ENCODE measurements at regions not wholly inside any gene's neighbourhood (a gene's known extent, or its start where the extent isn't known, plus 50 kb on each side); places are given as distances from the start of the nearest gene placed in this dataset.
"Not testable (repeated sequence)": the region's sequence is repeated elsewhere in the genome, so short reads cannot be mapped to it uniquely, and the experiment has no call there.

- no peak overlapping the region for H3K4me3 ChIP-seq (ENCODE audit: low read depth in 1 of 2, low read length in 2 of 2)
- no peak for TF ChIP-seq CTCF (IDR thresholded peaks at IDR 0.05; ENCODE audit: borderline replicate concordance, extremely low read depth, low read length, poor library complexity, severe bottlenecking)
- no peak for ATAC-seq (ENCODE audit: insufficient read depth, low read depth)
- H3K27me3 ChIP-seq (ENCODE audit: insufficient read depth, low read length, poor library complexity): no peaks in the 10 kb centered on the region
- no peak overlapping the region for H3K27ac ChIP-seq (ENCODE audit: low read length)
- DNase-seq: no peak
- H3K36me3 ChIP-seq (ENCODE audit: insufficient read depth, low read length): no peaks in the 10 kb centered on the region
- no peak overlapping the region for H2AFZ ChIP-seq (ENCODE audit: low read depth, low read length)
- no peaks in the 10 kb centered on the region for H3K79me2 ChIP-seq (ENCODE audit: insufficient read depth, low read length)
- H3K4me1 ChIP-seq (ENCODE audit: insufficient read depth, low read length): no peaks in the 10 kb centered on the region
- H3K9me3 ChIP-seq (ENCODE audit: insufficient read depth, low read length, severe bottlenecking): no peaks in the 10 kb centered on the region
- H4K20me1 ChIP-seq (ENCODE audit: insufficient read depth, low read length): no peaks in the 10 kb centered on the region
- no peak overlapping the region for H3K9ac ChIP-seq (ENCODE audit: low read depth, low read length)
- no peak overlapping the region for H3K4me2 ChIP-seq (ENCODE audit: insufficient read depth, low read length)
These were observed 347.6 kb upstream of the SULF2 start for GRCh38 chr20:48132834-48133233.

- ATAC-seq (ENCODE audit: insufficient read depth, low read depth) (no peak), DNase-seq (no peak)
- no peak for TF ChIP-seq CTCF (IDR thresholded peaks at IDR 0.05; ENCODE audit: borderline replicate concordance, extremely low read depth, low read length, poor library complexity, severe bottlenecking)
- no peak for TF ChIP-seq EZH2 (IDR thresholded peaks at IDR 0.05; ENCODE audit: borderline replicate concordance, low read depth, low read length, severe bottlenecking)
- Histone ChIP-seq H3K4me3 (ENCODE audit: low read depth in 1 of 2, low read length in 2 of 2) (no peak overlapping the region), H3K9me3 (ENCODE audit: insufficient read depth, low read length, severe bottlenecking) (no peaks in the 10 kb centered on the region), H4K20me1 (ENCODE audit: insufficient read depth, low read length) (no peaks in the 10 kb centered on the region), H2AFZ (ENCODE audit: low read depth, low read length) (no peak overlapping the region), H3K9ac (ENCODE audit: low read depth, low read length) (no peak overlapping the region), H3K36me3 (ENCODE audit: insufficient read depth, low read length) (no peaks in the 10 kb centered on the region), H3K27ac (ENCODE audit: low read length) (no peak overlapping the region), H3K4me2 (ENCODE audit: insufficient read depth, low read length) (no peak overlapping the region), H3K4me1 (ENCODE audit: insufficient read depth, low read length) (peaks cover 8% of the 10 kb centered on the region), H3K27me3 (ENCODE audit: insufficient read depth, low read length, poor library complexity) (no peaks in the 10 kb centered on the region), H3K79me2 (ENCODE audit: insufficient read depth, low read length) (no peaks in the 10 kb centered on the region)
These were observed 346.3 kb upstream of the SULF2 start for GRCh38 chr20:48131581-48131980.

DNA sequence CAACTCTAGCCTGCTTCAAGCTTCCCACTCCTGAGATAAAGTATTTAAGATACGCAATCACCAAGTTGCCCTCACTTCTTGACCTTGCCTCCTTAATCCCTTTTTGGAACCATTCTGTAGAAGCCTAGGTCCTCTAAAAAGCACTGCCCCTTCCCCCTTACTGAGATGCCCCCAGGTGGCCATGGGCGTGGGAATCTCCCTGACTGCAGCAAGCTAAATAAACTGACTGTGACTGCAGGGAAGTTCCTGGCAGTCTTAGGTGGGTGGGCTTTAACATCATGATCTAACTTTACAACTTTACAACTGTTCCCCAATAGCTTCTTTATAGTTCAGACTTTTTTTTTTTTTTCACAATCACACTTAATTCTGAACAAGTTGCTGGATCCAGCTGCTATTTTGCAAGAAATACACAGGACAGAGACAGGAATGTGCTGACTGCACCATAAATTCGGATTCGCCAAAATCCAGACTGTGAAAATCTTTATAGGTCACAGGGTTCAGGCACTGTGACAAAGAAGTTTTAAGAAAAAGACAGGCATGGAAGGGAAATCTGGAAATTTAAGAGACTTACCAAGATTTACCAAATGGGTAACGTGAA, 344.2 kb upstream of the SULF2 start:
- no peaks in the 10 kb centered on the region for H4K20me1 ChIP-seq (ENCODE audit: insufficient read depth, low read length)
- DNase-seq (no peak), ATAC-seq (ENCODE audit: insufficient read depth, low read depth) (no peak)
- H3K27ac ChIP-seq (ENCODE audit: low read length): no peak overlapping the region
- no peaks in the 10 kb centered on the region for H3K9me3 ChIP-seq (ENCODE audit: insufficient read depth, low read length, severe bottlenecking)
- H3K9ac ChIP-seq (ENCODE audit: low read depth, low read length): no peak overlapping the region
- no peak overlapping the region for H3K4me3 ChIP-seq (ENCODE audit: low read depth in 1 of 2, low read length in 2 of 2)
- no peaks in the 10 kb centered on the region for H3K27me3 ChIP-seq (ENCODE audit: insufficient read depth, low read length, poor library complexity)
- no peak overlapping the region for H3K4me2 ChIP-seq (ENCODE audit: insufficient read depth, low read length)
- no peak for TF ChIP-seq CTCF (IDR thresholded peaks at IDR 0.05; ENCODE audit: borderline replicate concordance, extremely low read depth, low read length, poor library complexity, severe bottlenecking)
- TF ChIP-seq EZH2 (IDR thresholded peaks at IDR 0.05; ENCODE audit: borderline replicate concordance, low read depth, low read length, severe bottlenecking): no peak
- H3K4me1 ChIP-seq (ENCODE audit: insufficient read depth, low read length): peaks cover 17% of the 10 kb centered on the region
- no peaks in the 10 kb centered on the region for H3K36me3 ChIP-seq (ENCODE audit: insufficient read depth, low read length)
- H2AFZ ChIP-seq (ENCODE audit: low read depth, low read length): no peak overlapping the region
- no peaks in the 10 kb centered on the region for H3K79me2 ChIP-seq (ENCODE audit: insufficient read depth, low read length)

- Histone ChIP-seq H3K27me3 (ENCODE audit: insufficient read depth, low read length, poor library complexity) (no peaks in the 10 kb centered on the region), H3K4me3 (ENCODE audit: low read depth in 1 of 2, low read length in 2 of 2) (no peak overlapping the region)
- TF ChIP-seq EZH2 (IDR thresholded peaks at IDR 0.05; ENCODE audit: borderline replicate concordance, low read depth, low read length, severe bottlenecking): no peak
- no peak for TF ChIP-seq CTCF (IDR thresholded peaks at IDR 0.05; ENCODE audit: borderline replicate concordance, extremely low read depth, low read length, poor library complexity, severe bottlenecking)
These were observed 343.2 kb upstream of the SULF2 start for GRCh38 chr20:48128436-48128835.

GRCh38 chr20:48127964-48128363, 342.7 kb upstream of the SULF2 start:
- DNase-seq; H3K4me2 ChIP-seq (ENCODE audit: insufficient read depth, low read length); ATAC-seq (ENCODE audit: insufficient read depth, low read depth); H3K9me3 ChIP-seq (ENCODE audit: insufficient read depth, low read length, severe bottlenecking); H4K20me1 ChIP-seq (ENCODE audit: insufficient read depth, low read length); H2AFZ ChIP-seq (ENCODE audit: low read depth, low read length); H3K27ac ChIP-seq (ENCODE audit: low read length); H3K36me3 ChIP-seq (ENCODE audit: insufficient read depth, low read length); H3K27me3 ChIP-seq (ENCODE audit: insufficient read depth, low read length, poor library complexity); H3K9ac ChIP-seq (ENCODE audit: low read depth, low read length); H3K4me3 ChIP-seq (ENCODE audit: low read depth in 1 of 2, low read length in 2 of 2); H3K79me2 ChIP-seq (ENCODE audit: insufficient read depth, low read length): not testable (repeated sequence)
- peaks cover 17% of the 10 kb centered on the region for H3K4me1 ChIP-seq (ENCODE audit: insufficient read depth, low read length)

More at GRCh38 chr20:48128436-48128835, 343.2 kb upstream of the SULF2 start:
- Histone ChIP-seq H3K79me2 (ENCODE audit: insufficient read depth, low read length) (no peaks in the 10 kb centered on the region), H3K36me3 (ENCODE audit: insufficient read depth, low read length) (no peaks in the 10 kb centered on the region), H2AFZ (ENCODE audit: low read depth, low read length) (no peak overlapping the region), H3K9me3 (ENCODE audit: insufficient read depth, low read length, severe bottlenecking) (no peaks in the 10 kb centered on the region), H3K4me1 (ENCODE audit: insufficient read depth, low read length) (peaks cover 17% of the 10 kb centered on the region), H4K20me1 (ENCODE audit: insufficient read depth, low read length) (no peaks in the 10 kb centered on the region), H3K27ac (ENCODE audit: low read length) (no peak overlapping the region), H3K4me2 (ENCODE audit: insufficient read depth, low read length) (no peak overlapping the region), H3K9ac (ENCODE audit: low read depth, low read length) (no peak overlapping the region)
- DNase-seq (no peak), ATAC-seq (ENCODE audit: insufficient read depth, low read depth) (no peak)
